T follicular helper cell (primary cell): ENCODE measurements at regions not wholly inside any gene's neighbourhood (a gene's known extent, or its start where the extent isn't known, plus 50 kb on each side); places are given as distances from the start of the nearest gene placed in this dataset.
"Not testable (repeated sequence)": the region's sequence is repeated elsewhere in the genome, so short reads cannot be mapped to it uniquely, and the experiment has no call there.

Source experiments
- DNase-seq: peaks from one replicate; pipeline ENCODE4 v3.0.0-alpha.2; 2020; ENCODE audit warnings: low read depth

DNA sequence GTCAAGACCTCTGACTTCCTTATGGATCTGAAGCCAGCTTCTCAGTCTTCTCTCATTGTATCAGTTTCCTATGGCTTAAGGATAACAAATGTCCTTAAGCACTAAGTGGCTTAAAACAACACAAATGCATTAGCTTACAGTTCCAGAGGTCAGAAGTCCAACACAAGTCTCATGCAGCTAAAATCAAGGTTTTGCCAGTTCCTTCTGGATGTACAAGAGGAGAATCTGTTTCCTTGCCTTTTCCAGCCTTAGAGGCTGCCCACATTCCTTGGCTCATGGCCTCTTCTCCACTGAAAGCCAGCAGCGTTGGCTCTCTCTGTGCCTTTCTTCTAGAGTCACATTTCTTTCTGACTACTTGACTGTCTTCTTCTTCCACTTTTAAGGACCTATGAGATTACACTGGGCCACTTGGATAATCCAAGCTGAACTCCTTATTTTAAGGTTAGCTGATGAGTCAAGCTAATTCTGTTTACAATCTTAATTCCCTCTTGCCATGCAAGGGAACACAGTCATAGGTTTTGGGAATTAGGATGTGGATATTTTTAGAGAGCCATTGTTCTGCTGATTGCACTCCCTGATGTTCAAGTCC, 179.0 kb downstream of the BCAS1 start:
- DNase-seq, result no peak

DNA sequence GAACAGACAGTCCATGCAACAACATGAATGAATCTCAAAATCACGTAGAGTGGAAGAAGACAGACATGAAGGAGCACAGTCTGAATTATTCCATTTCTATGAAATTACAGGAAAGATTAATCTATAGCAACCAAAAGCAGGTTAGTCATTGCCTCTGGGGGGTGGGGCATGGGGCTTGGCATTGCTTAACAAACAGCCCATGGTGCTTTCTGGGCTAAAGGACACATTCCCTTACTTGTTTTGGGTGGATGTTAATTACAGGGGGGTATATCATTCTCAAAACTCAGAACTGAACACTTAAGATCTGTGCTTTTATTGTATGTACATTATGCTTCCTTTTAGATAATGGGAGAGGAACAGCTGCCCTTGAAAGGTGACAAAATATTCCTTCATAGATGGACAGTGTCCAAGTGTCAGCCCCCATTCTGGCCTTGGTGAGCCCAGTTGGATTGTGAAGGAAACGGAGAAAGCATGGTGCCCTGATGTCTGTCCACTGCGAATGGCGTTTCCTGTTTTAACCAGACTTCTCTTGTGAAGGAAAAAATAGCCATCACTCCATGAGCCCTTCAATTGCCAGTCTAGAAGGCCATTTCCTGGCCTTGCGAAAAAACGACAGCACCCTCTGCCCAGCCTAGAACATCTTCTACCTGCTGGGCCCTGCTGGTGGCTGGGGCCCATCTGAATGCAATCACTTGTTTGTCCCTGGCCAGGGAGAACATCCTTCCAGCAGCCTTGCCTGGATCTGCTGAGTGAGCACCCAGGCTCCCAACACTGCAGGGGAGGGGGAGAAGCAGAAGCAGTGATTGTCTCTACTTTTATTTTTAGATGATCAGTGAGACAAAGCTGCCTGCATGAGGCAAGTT, 179.7 kb downstream of the BCAS1 start:
- DNase-seq, result no peak

DNA sequence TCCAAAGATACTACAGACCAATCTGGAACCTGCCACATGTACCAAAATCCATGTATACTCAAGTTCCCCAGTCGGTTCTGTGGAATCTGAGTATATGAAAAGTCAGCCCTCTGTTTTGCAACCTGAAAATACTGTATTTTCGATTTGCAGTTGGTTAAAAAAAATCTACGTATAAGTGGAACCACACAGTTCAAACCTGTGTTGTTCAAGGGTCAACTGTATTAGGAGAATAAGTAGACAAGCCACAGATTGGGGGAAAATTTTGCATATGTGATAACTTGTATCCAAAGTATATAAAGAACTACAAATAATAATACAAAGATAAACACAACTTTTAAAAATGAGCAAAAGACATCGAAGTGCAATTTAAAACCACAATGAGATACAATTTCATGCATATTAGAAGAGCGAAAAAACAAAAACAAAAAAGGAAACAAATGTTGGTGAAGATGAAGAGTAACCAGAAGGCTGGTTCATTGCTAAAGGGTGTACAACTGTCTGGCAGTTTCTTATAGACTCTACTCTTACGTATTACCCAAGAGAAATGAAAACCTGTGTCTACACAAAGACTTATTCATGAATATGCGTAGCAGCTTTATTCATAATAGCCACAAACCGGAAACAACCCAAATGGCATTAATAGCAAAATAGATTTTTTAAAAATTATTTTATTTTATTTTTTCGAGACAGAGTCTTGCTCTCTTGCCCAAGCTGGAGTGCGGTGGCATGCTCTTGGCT, 180.8 kb downstream of the BCAS1 start:
- no peak for DNase-seq

DNA sequence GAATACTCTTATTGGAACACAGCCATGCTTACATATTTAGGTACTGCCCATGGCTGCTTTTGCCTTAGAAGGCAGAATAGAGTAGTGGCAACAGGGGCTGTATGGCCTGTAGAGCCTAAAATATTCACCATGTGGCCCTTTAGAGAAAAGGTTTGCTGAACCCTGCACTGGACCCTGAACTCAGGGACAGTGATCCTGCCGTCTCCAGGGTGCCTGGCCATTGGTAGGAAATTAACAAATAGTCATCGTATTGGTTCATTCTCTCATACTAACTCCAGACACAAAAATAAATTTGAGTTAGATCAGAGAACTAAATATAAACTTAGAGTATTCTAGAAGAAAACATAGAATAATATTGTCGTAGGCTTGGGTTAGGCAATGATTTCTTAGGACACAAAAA, 181.4 kb downstream of the BCAS1 start:
- DNase-seq, result no peak

DNA sequence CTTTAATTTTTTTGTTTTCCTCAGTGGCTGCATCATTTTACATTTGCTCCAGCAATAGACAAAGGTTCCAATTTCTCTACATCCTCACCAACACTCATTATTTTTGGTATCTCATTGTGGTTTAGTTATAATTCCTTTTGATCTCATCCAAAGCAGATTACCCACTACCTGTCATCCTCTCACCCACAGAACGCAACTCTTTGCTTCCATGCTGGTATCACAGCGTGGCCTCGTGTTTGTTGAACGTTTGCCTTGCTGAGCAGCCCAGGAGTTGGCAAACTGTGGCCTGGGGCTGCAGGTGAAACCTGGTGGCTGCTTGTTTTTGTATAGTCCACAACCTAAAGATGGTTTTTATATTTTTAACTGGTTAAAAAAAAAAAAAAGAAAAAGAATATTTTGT, 181.9 kb downstream of the BCAS1 start:
- DNase-seq, result no peak

DNA sequence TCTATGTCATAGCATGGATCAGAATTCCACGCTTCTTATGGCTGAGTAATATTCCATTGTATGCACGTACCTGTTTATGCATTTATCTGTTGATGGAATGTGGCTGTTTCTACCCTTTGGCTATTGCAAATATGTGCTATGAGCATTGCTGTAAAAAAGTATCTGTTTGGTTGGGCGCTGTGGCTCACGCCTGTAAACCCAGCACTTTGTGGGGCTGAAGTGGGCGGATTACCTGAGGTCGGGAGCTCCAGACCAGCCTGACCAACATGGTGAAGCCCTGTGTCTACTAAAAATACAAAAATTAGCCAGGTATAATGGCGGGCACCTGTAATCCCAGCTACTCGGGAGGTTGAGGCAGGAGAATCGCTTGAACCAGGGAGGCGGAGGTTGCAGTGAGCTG, 182.4 kb downstream of the BCAS1 start:
- DNase-seq, result no peak

DNA sequence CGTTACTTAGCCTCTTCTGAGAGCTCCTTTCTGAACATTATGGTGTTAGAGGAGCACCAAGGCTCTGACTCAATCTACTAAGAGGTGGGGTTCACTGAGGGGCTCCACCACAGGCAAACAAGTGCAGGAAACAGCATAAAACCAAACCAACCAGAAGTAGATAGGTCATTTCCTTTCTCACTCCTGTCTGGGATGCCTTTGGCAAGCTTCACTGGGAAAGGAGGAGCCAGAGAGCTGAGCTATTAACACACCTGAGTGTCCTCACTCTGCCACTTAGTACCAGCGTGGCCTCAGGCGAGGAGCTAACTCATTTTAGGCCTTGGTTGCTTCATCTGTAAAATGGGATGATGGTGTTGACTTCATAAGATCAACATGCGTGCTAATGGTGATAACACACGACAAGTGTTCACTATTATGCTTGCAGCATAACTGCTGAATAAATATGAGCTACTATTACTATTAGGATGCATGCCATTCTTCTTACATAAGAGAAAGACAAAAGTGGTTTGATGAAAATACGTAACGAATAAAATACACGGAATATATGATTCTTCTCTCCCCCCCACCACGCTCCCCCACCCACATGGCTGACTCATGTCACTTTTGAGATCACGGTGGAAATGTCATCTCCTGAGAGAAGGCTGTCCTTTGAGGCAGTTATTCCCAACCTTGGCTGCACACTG, 185.4 kb downstream of the BCAS1 start:
- no peak for DNase-seq

DNA sequence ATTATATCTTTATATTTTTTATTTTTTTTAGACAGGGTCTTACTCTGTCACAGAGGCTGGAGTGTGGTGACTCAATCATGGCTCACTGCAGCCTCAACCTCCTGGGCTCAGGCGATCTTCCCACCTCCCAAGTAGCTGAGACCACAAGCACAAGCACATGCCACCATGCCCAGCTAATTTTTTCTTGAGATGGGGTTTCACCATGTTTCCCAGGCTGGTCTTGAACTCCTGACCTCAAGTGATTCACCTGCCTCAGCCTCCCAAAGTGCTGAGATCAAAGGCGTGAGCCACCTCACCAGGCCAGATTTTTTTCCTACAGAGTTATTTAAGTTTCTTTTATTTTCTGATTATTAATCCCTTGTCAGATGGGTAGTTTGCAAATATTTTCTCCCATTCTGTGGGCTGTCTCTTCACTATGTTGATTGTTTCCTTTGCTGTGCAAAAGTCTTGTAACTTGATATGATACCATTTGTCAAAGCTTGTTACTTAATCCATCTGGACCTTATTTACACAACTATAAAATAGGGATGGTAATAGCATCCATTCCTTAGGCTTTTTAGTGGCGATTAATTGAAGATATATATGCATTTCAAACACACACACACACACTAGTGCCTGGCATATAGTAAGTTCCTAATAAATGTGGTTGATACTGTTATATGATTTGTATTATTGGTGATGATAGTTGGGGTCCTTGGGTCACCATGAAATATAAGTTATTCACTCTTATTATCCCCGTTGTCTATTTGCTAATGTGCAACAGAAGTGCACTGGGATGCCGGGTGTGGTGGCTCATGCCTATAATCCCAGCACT, 187.1 kb downstream of the BCAS1 start:
- DNase-seq, result no peak

DNA sequence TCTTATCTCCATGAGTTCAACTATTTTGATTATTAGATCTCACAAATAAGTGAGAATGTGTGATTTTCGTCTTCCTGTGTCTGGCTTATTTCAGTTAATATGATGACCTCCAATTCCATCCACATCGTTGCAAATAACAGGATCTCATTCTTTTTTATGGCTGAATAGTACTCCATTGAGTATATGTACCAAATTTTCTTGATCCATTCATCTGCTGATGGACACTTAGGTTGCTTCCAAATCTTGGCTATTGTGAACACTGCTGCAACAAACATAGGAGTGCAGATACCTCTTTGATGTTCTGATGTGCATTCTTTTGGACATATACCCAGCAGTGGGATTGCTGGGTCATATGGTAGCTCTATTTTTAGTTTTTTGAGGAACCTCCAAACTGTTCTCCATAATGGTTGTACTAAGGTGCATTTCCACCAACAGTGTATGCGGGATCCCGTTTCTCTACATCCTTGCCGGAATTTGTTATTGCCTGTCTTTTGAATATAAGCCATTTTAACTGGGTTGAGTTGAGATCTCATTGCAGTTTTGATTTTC, 187.9 kb downstream of the BCAS1 start:
- DNase-seq, result not testable (repeated sequence)

DNA sequence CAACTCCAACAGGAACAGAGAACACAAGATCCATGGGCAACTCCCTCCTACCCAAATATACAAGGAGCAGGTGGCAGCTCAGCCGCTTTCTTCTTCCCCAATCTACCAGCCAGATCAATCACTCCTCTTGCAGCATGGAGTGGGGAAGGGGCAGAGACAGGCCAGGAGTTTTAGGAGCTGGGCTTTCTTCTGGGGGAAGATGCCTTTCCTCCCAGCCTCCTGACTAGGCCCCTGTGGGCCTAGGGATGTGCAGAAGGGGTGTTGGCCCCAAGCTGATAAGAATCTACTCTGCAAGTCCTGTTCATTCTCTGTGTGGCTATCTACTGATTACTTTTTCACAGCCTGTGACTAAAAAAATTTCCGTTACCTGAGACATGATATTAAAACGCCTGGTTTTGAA, 189.0 kb downstream of the BCAS1 start:
- DNase-seq, result no peak

DNA sequence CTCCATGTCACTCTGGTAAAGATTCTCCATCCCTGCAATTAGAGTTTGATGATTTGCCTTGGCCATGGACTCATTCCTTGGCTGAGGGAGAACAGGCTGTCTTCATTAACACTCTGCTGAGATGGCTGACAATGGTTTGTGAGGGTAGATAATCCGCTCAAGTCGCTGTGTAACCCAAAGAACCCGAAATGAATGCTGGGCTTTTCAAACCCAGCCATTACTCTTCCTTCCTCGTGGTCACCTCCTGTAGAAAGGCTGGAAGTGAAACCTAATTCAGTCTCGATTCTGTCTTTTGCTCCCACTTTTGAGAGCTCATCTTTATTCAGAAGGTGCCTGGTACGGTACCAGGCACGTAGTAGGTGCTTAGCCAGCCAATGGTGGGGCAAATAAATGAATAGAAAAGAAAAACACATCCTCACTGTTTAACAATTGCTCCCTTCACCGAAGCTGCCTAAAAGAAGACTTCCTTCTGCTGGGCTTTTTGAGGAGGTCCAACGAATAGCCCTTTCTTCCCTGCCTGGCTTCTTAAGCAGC, 190.2 kb downstream of the BCAS1 start:
- DNase-seq, result no peak

DNA sequence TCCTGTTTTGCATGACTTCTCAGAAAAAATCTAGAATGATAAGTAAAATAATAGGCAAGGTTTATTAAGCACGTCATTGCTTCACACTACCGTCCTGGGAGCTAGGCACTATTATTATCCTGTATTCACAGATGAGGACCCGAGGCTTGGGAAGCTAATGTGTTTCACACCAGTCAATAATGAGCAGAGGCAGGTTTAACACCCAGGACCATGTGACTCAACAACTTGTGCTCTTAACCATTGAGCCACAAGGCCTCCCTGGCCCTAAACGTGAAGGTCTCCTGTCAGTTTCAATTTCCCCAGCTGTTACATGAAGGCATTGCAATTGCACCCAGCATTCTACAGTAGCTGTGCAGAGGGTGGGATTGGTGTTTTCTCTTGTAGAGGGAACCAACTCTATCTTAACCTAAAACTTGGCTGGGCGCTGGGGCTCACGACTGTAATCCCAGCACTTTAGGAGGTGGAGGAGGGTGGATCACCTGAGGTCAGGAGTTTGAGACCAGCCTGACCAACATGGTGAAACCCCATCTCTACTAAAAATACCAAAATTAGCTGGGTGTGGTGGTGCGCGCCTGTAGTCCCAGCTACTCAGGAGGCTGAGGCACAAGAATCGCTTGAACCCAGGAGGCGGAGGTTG, 191.2 kb downstream of the BCAS1 start:
- DNase-seq, result no peak

DNA sequence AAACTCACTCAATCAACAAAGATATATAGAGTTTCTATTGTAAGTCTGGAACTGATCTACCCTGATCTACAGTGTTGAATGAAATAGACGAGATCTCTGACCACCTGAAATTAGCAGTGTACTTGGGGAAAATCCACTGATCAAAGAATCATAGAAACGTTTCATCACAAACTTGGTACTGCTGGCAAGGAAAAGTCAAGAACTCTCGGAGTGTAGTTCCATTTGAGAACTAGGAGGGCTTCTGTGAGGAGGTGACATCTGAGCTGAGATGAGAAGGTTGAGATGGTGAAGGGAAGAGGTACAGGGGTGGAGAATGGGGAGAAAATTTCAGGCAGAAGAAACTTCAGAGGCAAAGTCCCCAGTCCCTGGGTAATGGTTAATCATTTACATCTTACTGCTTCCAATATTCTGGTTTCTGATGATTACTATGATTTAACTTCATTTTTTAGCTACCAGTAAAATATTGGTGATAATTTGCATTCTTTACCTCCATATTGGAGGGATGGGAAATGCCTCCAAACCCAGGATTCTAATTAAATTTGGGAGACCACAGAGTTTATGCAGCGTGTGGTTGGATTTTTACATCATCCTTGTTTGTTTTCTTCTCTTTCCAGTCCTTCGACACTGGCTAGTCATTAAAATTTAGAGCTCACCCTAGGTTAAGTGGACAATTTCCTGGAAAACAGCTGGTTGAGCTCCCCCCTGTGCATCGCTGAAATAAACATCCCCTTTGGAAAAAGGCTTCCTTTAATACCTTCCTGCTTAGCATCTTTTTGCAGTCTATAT, 191.9 kb downstream of the BCAS1 start:
- no peak for DNase-seq

DNA sequence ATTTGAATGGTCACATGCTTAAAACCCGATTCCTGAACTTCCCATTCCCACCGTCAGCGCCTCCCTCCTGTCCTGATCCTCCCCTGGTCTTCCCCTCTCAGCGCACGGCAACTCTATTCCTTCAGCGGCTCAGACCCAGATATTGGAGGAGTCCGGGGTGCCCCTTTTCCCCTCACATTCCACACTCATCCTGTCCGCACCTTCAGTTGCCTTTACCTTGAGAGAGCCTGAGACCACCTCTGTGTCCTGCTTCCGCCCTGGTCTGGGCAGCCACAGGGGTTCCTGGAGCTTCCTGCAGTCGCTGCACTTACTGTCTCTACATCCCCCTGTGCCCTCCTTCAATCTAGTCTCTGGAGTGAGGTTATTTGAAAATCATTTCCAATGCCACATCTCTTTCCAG, 193.4 kb downstream of the BCAS1 start:
- no peak for DNase-seq

DNA sequence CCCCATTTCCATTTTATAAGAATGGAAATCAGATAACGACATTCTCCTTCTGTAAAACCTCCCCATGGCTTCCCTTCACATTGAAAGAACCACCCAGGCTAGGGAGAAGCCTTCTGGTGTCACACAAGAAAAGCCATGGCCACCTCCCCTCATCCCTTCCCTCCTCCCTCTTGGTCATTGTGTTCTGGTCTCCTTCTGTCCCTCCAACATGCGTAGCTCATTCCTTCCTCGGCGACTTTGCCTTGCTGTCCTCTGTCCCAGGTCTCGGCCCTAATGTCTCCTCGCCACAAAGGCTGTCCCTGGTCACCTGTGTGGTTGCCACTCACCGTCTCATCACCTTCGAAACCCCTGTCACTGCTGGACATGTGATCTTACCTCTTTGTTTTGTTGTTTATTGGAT, 193.9 kb downstream of the BCAS1 start:
- no peak for DNase-seq

DNA sequence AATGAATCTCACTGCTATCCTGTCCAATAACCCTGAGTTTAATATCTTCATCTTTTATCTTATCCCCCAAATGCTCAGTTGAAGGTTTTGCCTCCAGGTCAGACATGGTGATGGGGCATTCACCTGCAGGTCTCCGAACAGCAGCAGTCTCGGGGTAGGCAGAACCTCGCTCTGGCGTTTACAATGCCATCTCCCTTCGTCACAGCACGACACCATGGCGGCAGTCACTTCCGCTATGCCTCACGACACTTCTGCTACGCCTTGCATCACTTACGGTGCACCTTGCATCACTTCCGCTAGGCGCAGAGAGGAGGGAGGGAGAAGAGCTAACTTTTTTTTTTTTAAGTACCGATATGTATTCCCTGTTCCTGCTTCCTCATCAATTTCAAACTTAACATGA, 194.9 kb downstream of the BCAS1 start:
- no peak for DNase-seq

DNA sequence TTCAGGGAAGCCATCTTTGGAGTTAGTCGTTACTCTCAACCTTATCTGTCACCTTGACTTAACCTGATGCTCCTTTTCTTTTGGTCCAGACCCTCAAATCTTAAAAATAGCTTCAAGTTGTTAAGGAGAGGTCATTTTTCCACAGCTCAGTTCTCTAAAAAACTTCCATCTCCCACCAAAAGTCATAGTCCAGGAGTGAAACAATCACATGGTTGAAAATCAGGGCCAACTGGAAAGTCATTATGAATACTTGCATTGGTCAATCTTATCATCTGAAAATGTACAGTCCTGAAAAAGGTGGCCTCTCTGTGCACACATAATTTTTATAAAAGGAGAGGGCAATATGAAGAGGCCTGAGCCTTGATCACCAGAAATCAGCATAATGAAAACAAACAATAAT, 195.7 kb downstream of the BCAS1 start:
- DNase-seq, result no peak

DNA sequence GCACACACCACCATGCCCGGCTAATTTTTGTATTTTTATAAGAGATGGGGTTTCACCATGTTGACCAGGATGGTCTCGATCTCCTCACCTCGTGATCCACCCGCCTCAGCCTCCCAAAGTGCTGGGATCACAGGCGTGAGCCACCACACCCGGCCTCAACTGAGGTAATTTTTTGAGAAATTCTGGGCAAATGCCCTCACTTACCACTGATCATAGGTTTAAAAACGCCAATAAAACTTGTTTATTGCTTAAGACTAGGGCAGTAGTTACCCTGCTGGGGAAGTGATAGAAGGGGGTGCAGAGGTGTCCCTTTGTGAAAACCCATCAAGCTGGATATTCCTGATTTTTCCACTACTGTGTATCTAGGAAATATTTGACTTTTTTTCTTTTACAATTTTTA, 196.3 kb downstream of the BCAS1 start:
- no peak for DNase-seq

DNA sequence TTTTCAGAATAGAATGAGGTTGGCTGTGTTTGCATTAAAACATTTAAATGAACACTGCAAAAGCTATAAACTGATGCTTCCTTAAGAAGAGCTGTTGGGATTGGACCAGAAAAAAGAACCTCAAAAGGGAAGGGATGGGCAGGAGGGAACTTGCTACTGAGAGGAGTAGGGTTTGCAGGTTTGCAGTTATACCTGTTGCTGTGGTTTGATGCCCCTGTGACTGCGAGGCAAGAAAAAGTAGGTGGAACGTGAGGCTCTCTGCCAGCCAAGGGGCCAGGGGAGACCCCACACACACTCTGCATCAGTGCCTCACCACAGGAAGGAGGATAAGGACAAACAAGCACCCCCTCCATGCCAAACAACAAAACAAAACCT, 197.2 kb downstream of the BCAS1 start:
- no peak for DNase-seq
